ENCODE measurements at regions not wholly inside any gene's neighbourhood (a gene's known extent, or its start where the extent isn't known, plus 50 kb on each side); places are given as distances from the start of the nearest gene placed in this dataset.

GRCh38 chr2:156253765-156254164, 78.8 kb downstream of the NR4A2 start:
- TF ChIP-seq, protein P1, sequence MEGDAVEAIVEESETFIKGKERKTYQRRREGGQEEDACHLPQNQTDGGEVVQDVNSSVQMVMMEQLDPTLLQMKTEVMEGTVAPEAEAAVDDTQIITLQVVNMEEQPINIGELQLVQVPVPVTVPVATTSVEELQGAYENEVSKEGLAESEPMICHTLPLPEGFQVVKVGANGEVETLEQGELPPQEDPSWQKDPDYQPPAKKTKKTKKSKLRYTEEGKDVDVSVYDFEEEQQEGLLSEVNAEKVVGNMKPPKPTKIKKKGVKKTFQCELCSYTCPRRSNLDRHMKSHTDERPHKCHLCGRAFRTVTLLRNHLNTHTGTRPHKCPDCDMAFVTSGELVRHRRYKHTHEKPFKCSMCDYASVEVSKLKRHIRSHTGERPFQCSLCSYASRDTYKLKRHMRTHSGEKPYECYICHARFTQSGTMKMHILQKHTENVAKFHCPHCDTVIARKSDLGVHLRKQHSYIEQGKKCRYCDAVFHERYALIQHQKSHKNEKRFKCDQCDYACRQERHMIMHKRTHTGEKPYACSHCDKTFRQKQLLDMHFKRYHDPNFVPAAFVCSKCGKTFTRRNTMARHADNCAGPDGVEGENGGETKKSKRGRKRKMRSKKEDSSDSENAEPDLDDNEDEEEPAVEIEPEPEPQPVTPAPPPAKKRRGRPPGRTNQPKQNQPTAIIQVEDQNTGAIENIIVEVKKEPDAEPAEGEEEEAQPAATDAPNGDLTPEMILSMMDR (IDR thresholded peaks at IDR 0.05; ENCODE audit: insufficient read depth, low read depth, low read length): no peak
- TF ChIP-seq EZH2 (IDR thresholded peaks at IDR 0.05; ENCODE audit: insufficient read depth, low read length): no peak

All from astrocyte (in vitro differentiated cells and primary cell).